DND-41 (cell line): ENCODE measurements at regions not wholly inside any gene's neighbourhood (a gene's known extent, or its start where the extent isn't known, plus 50 kb on each side); places are given as distances from the start of the nearest gene placed in this dataset.

ENCODE experiments used
- ATAC-seq: fragments of 200-7000 bp; cut with Tn5 transposase; 3 replicates; pipeline ENCODE4 v1.9.1; 2021; ENCODE audit warnings: low read depth; ENCODE audit not compliant: insufficient read depth
- DNase-seq: peaks from one replicate; pipeline ENCODE4 v3.0.0-alpha.2; 2020
- H2AFZ ChIP-seq: 2 replicates; pipeline ENCODE4 v1.6.0; 2012; ENCODE audit warnings: low read depth, low read length
- H3K27ac ChIP-seq: 2 replicates; pipeline ENCODE4 v1.5.1; 2012; ENCODE audit warnings: low read length, inconsistent platforms
- H3K27me3 ChIP-seq: fragments of 200-600 bp; sonication (generic); 2 replicates; pipeline ENCODE4 v1.6.0; 2012; ENCODE audit warnings: low read length, mild to moderate bottlenecking, inconsistent platforms; ENCODE audit not compliant: insufficient read depth, poor library complexity
- H3K36me3 ChIP-seq: 2 replicates; pipeline ENCODE4 v1.5.1; 2012; ENCODE audit warnings: low read length, inconsistent platforms; ENCODE audit not compliant: insufficient read depth
- H3K4me1 ChIP-seq: 2 replicates; pipeline ENCODE4 v1.5.1; 2012; ENCODE audit warnings: mild to moderate bottlenecking, low read length; ENCODE audit not compliant: insufficient read depth
- H3K4me2 ChIP-seq: 2 replicates; pipeline ENCODE4 v1.6.0; 2012; ENCODE audit warnings: mild to moderate bottlenecking, moderate library complexity, low read length, inconsistent platforms; ENCODE audit not compliant: insufficient read depth
- H3K4me3 ChIP-seq, 2 experiments: fragments of 200-600 bp in 1 of 2; shearing (Covaris generic) in 1 of 2; 2 replicates each; pipeline ENCODE4 v1.5.1; 2012 to 2016; ENCODE audit warnings: inconsistent platforms in 2 of 2, low read length in 2 of 2, mild to moderate bottlenecking in 2 of 2, low read depth in 1 of 2, moderate library complexity in 1 of 2
- H3K79me2 ChIP-seq: 2 replicates; pipeline ENCODE4 v1.6.0; 2012; ENCODE audit warnings: low read length, inconsistent platforms; ENCODE audit not compliant: insufficient read depth
- H3K9ac ChIP-seq: 2 replicates; pipeline ENCODE4 v1.6.0; 2012; ENCODE audit warnings: low read depth, mild to moderate bottlenecking, inconsistent platforms, low read length, moderate library complexity
- H3K9me3 ChIP-seq: 2 replicates; pipeline ENCODE4 v1.5.1; 2012; ENCODE audit warnings: low read length, moderate library complexity, mild to moderate bottlenecking, inconsistent platforms; ENCODE audit not compliant: insufficient read depth, severe bottlenecking
- H4K20me1 ChIP-seq: 2 replicates; pipeline ENCODE4 v1.6.0; 2012; ENCODE audit warnings: low read length; ENCODE audit not compliant: insufficient read depth
- EZH2 ChIP-seq: IDR thresholded peaks from 3 replicates; pipeline ENCODE4 v1.6.1; 2012; ENCODE audit warnings: borderline replicate concordance, low read depth, mild to moderate bottlenecking, moderate library complexity, low read length, inconsistent platforms; ENCODE audit not compliant: severe bottlenecking
- TF ChIP-seq, protein P1 (sequence below): IDR thresholded peaks from 2 replicates; pipeline ENCODE4 v1.5.1; 2012; ENCODE audit warnings: borderline replicate concordance, low read length, moderate library complexity, mild to moderate bottlenecking; ENCODE audit not compliant: poor library complexity, severe bottlenecking; ENCODE audit errors: extremely low read depth

GRCh38 chr15:98232761-98233160, 272.3 kb downstream of the ARRDC4 start:
- Histone ChIP-seq H3K36me3 (no peaks in the 10 kb centered on the region), H3K27ac (no peak overlapping the region), H3K4me3 (no peak overlapping the region), H3K27me3 (peaks cover 6% of the 10 kb centered on the region), H3K79me2 (no peaks in the 10 kb centered on the region), H3K4me2 (no peak overlapping the region), H3K9me3 (no peaks in the 10 kb centered on the region), H3K9ac (no peak overlapping the region), H4K20me1 (no peaks in the 10 kb centered on the region), H3K4me1 (no peaks in the 10 kb centered on the region), H2AFZ (no peak overlapping the region)
- no peak for ATAC-seq
- TF ChIP-seq EZH2, result no peak
- TF ChIP-seq, protein P1, sequence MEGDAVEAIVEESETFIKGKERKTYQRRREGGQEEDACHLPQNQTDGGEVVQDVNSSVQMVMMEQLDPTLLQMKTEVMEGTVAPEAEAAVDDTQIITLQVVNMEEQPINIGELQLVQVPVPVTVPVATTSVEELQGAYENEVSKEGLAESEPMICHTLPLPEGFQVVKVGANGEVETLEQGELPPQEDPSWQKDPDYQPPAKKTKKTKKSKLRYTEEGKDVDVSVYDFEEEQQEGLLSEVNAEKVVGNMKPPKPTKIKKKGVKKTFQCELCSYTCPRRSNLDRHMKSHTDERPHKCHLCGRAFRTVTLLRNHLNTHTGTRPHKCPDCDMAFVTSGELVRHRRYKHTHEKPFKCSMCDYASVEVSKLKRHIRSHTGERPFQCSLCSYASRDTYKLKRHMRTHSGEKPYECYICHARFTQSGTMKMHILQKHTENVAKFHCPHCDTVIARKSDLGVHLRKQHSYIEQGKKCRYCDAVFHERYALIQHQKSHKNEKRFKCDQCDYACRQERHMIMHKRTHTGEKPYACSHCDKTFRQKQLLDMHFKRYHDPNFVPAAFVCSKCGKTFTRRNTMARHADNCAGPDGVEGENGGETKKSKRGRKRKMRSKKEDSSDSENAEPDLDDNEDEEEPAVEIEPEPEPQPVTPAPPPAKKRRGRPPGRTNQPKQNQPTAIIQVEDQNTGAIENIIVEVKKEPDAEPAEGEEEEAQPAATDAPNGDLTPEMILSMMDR, result no peak
- no peak for DNase-seq

GRCh38 chr15:98233873-98234272, 273.4 kb downstream of the ARRDC4 start:
- H3K9ac ChIP-seq, result no peak overlapping the region
- no peak for TF ChIP-seq EZH2
- TF ChIP-seq, protein P1, result no peak
- H3K27me3 ChIP-seq, result peaks cover 6% of the 10 kb centered on the region
- H3K4me2 ChIP-seq, result no peak overlapping the region
- H2AFZ ChIP-seq, result no peak overlapping the region
- no peak for DNase-seq
- no peaks in the 10 kb centered on the region for H3K9me3 ChIP-seq
- no peak for ATAC-seq
- H3K79me2 ChIP-seq, result no peaks in the 10 kb centered on the region
- H3K4me3 ChIP-seq, result no peak overlapping the region
- no peak overlapping the region for H3K27ac ChIP-seq
- no peaks in the 10 kb centered on the region for H3K4me1 ChIP-seq
- no peaks in the 10 kb centered on the region for H3K36me3 ChIP-seq
- no peaks in the 10 kb centered on the region for H4K20me1 ChIP-seq

DNA sequence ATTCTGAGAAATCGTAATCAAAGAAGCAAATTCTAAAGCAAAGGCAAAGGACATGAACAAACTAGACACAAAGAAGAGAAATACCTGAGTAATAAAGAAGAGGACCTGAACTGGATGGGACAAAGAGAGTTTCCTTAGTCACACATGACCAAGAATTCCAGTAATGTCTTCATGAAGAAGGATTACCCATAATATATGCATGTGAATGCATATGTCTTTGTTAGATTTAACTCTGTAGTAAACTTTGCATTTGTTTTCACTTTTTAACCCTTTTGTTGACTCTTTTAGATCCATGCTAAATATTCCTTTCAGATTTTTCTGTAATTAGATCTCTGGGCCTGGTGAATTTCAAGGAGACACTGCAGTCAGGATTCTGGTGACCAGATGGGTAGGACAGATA, 279.8 kb downstream of the ARRDC4 start:
- Histone ChIP-seq H4K20me1 (no peaks in the 10 kb centered on the region), H3K9me3 (no peaks in the 10 kb centered on the region), H3K27ac (no peak overlapping the region), H3K9ac (no peak overlapping the region), H3K79me2 (no peaks in the 10 kb centered on the region), H3K27me3 (peaks cover 2% of the 10 kb centered on the region), H3K4me1 (no peaks in the 10 kb centered on the region), H3K4me2 (no peak overlapping the region), H3K36me3 (no peaks in the 10 kb centered on the region), H3K4me3 (no peak overlapping the region), H2AFZ (no peak overlapping the region)
- no peak for DNase-seq
- no peak for TF ChIP-seq EZH2
- TF ChIP-seq, protein P1, result no peak
- no peak for ATAC-seq

GRCh38 chr15:98241032-98241554, 280.6 kb downstream of the ARRDC4 start:
- Histone ChIP-seq H3K27ac (no peak overlapping the region), H3K9ac (no peak overlapping the region), H2AFZ (no peak overlapping the region), H3K27me3 (peaks cover 2% of the 10 kb centered on the region), H3K4me2 (no peak overlapping the region), H3K4me1 (no peaks in the 10 kb centered on the region), H3K9me3 (no peaks in the 10 kb centered on the region), H3K79me2 (no peaks in the 10 kb centered on the region), H3K36me3 (no peaks in the 10 kb centered on the region), H4K20me1 (no peaks in the 10 kb centered on the region), H3K4me3 (no peak overlapping the region)
- ATAC-seq, result no peak
- no peak for DNase-seq
- TF ChIP-seq EZH2, result no peak
- TF ChIP-seq, protein P1, result no peak
